Adrenal gland (tissue), 9 donors: ENCODE measurements at regions not wholly inside any gene's neighbourhood (a gene's known extent, or its start where the extent isn't known, plus 50 kb on each side); places are given as distances from the start of the nearest gene placed in this dataset.

Experiments
- DNase-seq, 7 donors: peaks; one replicate each; pipeline ENCODE4 v3.0.0-alpha.2; 2019 to 2020
- H3K27ac ChIP-seq, 5 donors: fragments of 200-600 bp; sonication (generic) in 4 of 5; 1 replicate in 3 of 5; 2 replicates in 2 of 5; pipeline versions ENCODE4 v1.5.1 to v1.8.0; 2016 to 2020; ENCODE audit warnings: mild to moderate bottlenecking in 1 of 5
- H3K27me3 ChIP-seq: fragments of 200-600 bp; 2 replicates; pipeline ENCODE4 v1.8.0; 2021
- H3K36me3 ChIP-seq, 2 donors: fragments of 200-600 bp; replicated peaks in 1 of 2; 1 replicate in 1 of 2; 2 replicates in 1 of 2; pipeline versions ENCODE4 v1.5.1 to v1.8.0; 2018 to 2022
- H3K4me1 ChIP-seq, 2 donors: fragments of 200-600 bp; replicated peaks in 1 of 2; 1 replicate in 1 of 2; 2 replicates in 1 of 2; pipeline versions ENCODE4 v1.5.1 to v1.8.0; 2018 to 2021
- H3K4me3 ChIP-seq, 4 donors: fragments of 200-600 bp; sonication (generic) in 3 of 4; one replicate each; pipeline ENCODE4 v1.5.1; 2016 to 2018
- H3K9me3 ChIP-seq, 3 donors: fragments of 200-600 bp; sonication (generic) in 1 of 3; replicated peaks in 1 of 3; 1 replicate in 2 of 3; 2 replicates in 1 of 3; pipeline versions ENCODE4 v1.5.1 to v1.8.0; 2016 to 2021
- CTCF ChIP-seq, 6 experiments: fragments of 450-650 bp in 4 of 6; fragments of 200-600 bp in 2 of 6; sonication (generic) in 1 of 6; IDR thresholded peaks; 1 replicate in 5 of 6; 2 replicates in 1 of 6; pipeline versions ENCODE4 v1.5.1 to v1.8.0; 2016 to 2021; ENCODE audit warnings: antibody characterized with exemption in 6 of 6, mild to moderate bottlenecking in 2 of 6, moderate library complexity in 1 of 6
- POLR2A ChIP-seq, 2 donors: fragments of 450-650 bp; IDR thresholded peaks; one replicate each; pipeline ENCODE4 v1.6.1; 2017; ENCODE audit warnings: antibody characterized with exemption in 2 of 2, mild to moderate bottlenecking in 2 of 2, moderate library complexity in 1 of 2
- WGBS, 4 donors: extraction: QIAGEN DNeasy Blood & Tissue Kit in 2 of 4; methylation state at CpG; one replicate each; pipeline versions ENCODE4 v1.1.5 to v1.1.7; 2013 to 2017; 5-methylcytosine and 5-hydroxymethylcytosine counted together
- intact Hi-C, 2 donors: fragments of 100-400 bp; cut with DNase I; formaldehyde crosslinking; loops; one replicate each; pipeline versions ENCODE4 v1.14.1 to v1.15.0; 2022 to 2023
- donor health status: healthy with polysubstance abuse.
- donor health status: Bipolar disorder and iron deficiency.
- donor health status: DM: yes; HTN: yes; CAD: no.
- donor health status: DM: no; HTN: no; CAD: no.
- donor health status: DM: no; HTN: no; CAD: no.

DNA sequence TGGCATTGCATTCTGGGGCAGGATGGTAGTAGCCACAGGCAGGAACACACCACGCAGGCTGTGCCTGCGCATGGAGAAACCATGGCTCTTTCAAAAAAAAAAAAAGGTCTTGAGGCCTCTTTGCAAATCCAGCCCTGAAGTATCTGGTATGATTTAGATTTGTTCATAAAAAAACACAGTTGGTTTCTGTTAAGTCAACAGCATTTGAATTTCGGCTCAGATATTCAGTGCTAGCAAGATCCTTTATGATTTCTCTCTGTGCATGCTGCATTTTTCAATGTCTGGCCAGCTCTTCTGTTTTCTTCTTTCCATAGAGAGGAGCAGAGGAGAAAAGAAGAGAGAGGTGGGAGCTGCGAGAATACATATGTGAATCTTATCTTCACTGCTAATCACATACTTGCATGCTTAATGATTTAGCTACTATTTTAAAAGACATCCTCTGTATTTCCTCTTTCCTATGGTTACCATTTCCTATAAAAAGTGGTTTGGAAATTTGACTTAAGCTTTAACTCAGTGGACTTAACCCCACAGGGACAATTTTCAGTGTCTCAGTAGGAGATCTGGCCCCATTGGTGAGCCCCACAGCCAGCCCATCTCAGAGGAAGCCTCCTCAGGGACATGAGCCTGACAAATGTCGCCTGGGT is 214.3 kb upstream of the APCDD1 start:
- DNase-seq = no peak
- no peak for TF ChIP-seq CTCF (IDR thresholded peaks at IDR 0.05)
- TF ChIP-seq POLR2A (IDR thresholded peaks at IDR 0.05) = no peak
- H3K36me3 ChIP-seq = no peaks in the 10 kb centered on the region
- 87 to 90% (median 89%) methylated on average over 5 of the region's 5 CpGs for WGBS, 4 donors
- no peak overlapping the region for H3K27ac ChIP-seq
- intact Hi-C loops = no loop called here
- no peak overlapping the region for H3K4me3 ChIP-seq
- H3K27me3 ChIP-seq = no peaks in the 10 kb centered on the region
- no peaks in the 10 kb centered on the region for H3K4me1 ChIP-seq
- no peaks in the 10 kb centered on the region for H3K9me3 ChIP-seq

GRCh38 chr18:10240973-10241372 is 213.5 kb upstream of the APCDD1 start:
- Histone ChIP-seq H3K27ac (no peak overlapping the region), H3K4me3 (no peak overlapping the region), H3K4me1 (no peaks in the 10 kb centered on the region), H3K36me3 (no peaks in the 10 kb centered on the region), H3K9me3 (no peaks in the 10 kb centered on the region), H3K27me3 (no peaks in the 10 kb centered on the region)
- DNase-seq = no peak
- intact Hi-C loops = no loop called here
- no peak for TF ChIP-seq POLR2A (IDR thresholded peaks at IDR 0.05)
- WGBS, 4 donors = 94 to 97% (median 95%) methylated on average over 2 of the region's 2 CpGs

GRCh38 chr18:10241579-10241978 is 212.9 kb upstream of the APCDD1 start:
- no peaks in the 10 kb centered on the region for H3K36me3 ChIP-seq
- H3K4me3 ChIP-seq = no peak overlapping the region
- no peak for DNase-seq
- H3K27ac ChIP-seq = no peak overlapping the region
- no peaks in the 10 kb centered on the region for H3K9me3 ChIP-seq
- WGBS, 4 donors = 43 to 63% (median 56%) methylated on average over 1 of the region's 1 CpG
- TF ChIP-seq CTCF (IDR thresholded peaks at IDR 0.05) = no peak
- no peak for TF ChIP-seq POLR2A (IDR thresholded peaks at IDR 0.05)
- intact Hi-C loops = no loop called here
- H3K4me1 ChIP-seq = no peaks in the 10 kb centered on the region
- H3K27me3 ChIP-seq = no peaks in the 10 kb centered on the region

DNA sequence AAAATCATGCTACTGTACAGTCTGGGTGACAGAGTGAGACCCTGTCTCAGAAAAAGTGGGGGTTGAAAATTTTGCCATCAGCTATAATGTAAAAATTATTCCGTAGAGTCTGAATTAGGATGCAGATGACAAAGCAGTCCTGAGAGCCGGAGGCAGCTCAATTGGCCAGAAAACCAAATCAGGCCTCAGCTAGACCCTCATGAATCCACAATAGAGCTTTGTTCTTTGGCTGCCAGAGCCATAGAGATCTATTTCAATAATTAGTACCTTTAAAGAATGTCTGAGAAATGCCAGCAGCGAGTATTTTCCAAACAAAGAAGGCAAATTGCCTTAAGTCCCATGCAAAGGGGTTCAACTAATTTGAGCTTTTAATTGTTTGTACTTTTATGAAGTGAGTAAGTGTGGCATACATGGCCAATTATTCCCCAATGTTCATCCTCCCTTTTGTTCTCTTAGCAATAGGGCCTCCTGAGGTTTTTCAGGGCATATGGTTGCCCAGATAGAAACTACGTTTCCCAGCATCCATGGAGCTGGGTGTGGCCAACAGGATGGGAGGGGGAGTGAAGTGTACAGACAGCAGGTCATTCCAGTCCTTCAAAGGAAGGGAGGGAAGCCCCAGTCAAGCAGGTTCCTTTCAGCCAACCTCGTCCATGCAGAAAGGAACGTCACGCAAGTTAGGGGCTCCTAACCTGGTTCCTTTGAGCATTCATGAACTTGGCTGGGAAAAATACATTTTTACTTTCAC is 211.3 kb upstream of the APCDD1 start:
- TF ChIP-seq POLR2A (IDR thresholded peaks at IDR 0.05) = no peak
- TF ChIP-seq CTCF (IDR thresholded peaks at IDR 0.05) = no peak
- no peaks in the 10 kb centered on the region for H3K4me1 ChIP-seq
- intact Hi-C loops = no loop called here
- H3K4me3 ChIP-seq = no peak overlapping the region
- no peaks in the 10 kb centered on the region for H3K27me3 ChIP-seq
- H3K27ac ChIP-seq = no peak overlapping the region
- no peak for DNase-seq
- 67 to 82% (median 74%) methylated on average over 7 of the region's 7 CpGs for WGBS, 4 donors
- H3K36me3 ChIP-seq = no peaks in the 10 kb centered on the region
- H3K9me3 ChIP-seq = no peaks in the 10 kb centered on the region

DNA sequence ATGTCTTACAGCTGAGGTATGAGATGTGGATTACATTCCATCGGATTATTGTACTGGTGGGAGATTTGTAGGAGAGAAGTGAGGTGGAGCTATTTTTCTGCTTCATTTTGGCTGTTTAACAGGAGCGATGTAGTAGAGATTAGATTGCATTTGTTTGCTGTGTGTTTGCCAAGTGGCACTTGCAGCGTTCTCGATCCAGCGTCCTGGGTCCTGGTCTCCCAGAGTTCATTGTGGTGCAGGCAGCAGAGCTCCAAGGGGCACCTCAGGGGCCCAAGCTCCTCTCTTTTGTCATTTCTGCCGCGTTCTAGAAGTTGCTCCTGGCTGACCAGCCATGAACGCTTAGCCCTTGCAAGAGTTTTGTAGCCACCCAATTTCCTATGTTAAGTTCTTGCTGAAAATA is 210.1 kb upstream of the APCDD1 start:
- no peaks in the 10 kb centered on the region for H3K4me1 ChIP-seq
- H3K9me3 ChIP-seq = no peaks in the 10 kb centered on the region
- intact Hi-C loops = no loop called here
- TF ChIP-seq POLR2A (IDR thresholded peaks at IDR 0.05) (no peak), CTCF (IDR thresholded peaks at IDR 0.05) (no peak)
- DNase-seq = no peak
- no peaks in the 10 kb centered on the region for H3K36me3 ChIP-seq
- no peak overlapping the region for H3K4me3 ChIP-seq
- 84 to 92% (median 89%) methylated on average over 8 of the region's 8 CpGs for WGBS, 4 donors
- no peak overlapping the region for H3K27ac ChIP-seq
- no peaks in the 10 kb centered on the region for H3K27me3 ChIP-seq
